Retinal pigment epithelial cell (primary cell): ENCODE measurements at regions not wholly inside any gene's neighbourhood (a gene's known extent, or its start where the extent isn't known, plus 50 kb on each side); places are given as distances from the start of the nearest gene placed in this dataset.
"Not testable (repeated sequence)": the region's sequence is repeated elsewhere in the genome, so short reads cannot be mapped to it uniquely, and the experiment has no call there.

Source experiments
- DNase-seq: peaks from one replicate; pipeline ENCODE4 v3.0.0-alpha.2; 2010; ENCODE audit warnings: low read depth
- H3K4me3 ChIP-seq: 2 replicates; pipeline ENCODE4 v1.5.1; 2011; ENCODE audit warnings: mild to moderate bottlenecking, low read length, control low read depth, moderate library complexity
- TF ChIP-seq, protein P1 (sequence below): conservative IDR thresholded peaks from 2 replicates; pipeline ENCODE4 v1.5.1; 2011; ENCODE audit warnings: low read depth, low read length, control low read depth, inconsistent platforms

DNA sequence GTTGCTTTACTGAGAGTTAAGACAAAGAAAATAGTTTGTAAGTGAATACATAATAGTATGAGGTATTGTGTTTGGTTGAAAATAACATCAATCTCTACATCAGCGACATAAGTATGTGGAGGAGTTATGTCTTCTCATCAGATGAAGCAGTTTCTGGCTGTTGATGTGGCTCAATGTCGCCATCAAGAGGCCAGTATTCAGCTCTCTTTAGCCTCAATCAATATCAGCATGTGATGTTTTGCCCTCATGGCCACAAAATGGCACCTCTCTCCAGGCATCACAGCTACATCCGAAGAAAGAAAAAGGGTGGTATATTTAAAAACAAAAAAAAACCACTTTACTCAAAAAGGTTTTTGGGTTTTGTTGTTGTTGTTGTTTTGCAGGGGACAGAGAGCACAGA is 302.3 kb upstream of the TMEM132C start:
- H3K4me3 ChIP-seq: no peak overlapping the region
- DNase-seq: peak; percentile 2
- TF ChIP-seq, protein P1, sequence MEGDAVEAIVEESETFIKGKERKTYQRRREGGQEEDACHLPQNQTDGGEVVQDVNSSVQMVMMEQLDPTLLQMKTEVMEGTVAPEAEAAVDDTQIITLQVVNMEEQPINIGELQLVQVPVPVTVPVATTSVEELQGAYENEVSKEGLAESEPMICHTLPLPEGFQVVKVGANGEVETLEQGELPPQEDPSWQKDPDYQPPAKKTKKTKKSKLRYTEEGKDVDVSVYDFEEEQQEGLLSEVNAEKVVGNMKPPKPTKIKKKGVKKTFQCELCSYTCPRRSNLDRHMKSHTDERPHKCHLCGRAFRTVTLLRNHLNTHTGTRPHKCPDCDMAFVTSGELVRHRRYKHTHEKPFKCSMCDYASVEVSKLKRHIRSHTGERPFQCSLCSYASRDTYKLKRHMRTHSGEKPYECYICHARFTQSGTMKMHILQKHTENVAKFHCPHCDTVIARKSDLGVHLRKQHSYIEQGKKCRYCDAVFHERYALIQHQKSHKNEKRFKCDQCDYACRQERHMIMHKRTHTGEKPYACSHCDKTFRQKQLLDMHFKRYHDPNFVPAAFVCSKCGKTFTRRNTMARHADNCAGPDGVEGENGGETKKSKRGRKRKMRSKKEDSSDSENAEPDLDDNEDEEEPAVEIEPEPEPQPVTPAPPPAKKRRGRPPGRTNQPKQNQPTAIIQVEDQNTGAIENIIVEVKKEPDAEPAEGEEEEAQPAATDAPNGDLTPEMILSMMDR: peak; percentile 56

DNA sequence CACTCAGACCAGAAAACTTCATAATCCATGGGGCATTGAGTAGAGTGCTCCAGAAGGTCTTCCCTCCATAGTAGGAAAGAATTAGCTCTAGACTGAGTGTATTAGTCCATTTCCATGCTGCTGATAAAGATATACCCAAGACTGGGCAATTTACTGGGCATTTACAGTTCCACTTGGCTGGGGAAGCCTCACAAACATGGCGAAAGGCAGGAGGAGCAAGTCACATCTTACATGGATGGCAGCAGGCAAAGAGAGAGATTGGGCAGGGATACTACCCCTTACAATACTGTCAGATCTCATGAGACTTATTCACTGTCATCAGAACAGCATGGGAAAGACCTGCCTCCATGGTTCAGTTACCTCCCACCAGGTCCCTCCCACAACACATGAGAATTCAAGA is 300.6 kb upstream of the TMEM132C start:
- TF ChIP-seq, protein P1: no peak
- DNase-seq: no peak
- no peak overlapping the region for H3K4me3 ChIP-seq

DNA sequence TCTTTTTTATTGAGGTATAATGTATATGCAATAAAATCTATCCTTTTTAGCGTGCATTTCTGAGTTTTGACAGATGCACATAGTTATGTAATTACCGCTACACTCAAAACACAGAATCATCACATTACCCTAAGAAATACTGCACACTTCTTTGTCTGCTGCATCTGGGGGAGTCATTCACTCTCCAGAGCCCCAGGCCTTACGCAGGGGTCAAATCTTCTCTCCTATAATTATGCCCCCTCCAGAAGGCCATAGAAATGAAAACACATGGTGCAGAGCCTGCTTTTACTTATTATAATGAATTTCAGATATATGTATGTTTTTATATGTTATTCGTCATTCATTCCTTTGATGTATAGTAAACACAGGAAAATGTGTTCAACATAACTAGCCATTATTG is 296.5 kb upstream of the TMEM132C start:
- DNase-seq: no peak
- H3K4me3 ChIP-seq: no peak overlapping the region
- TF ChIP-seq, protein P1: no peak

DNA sequence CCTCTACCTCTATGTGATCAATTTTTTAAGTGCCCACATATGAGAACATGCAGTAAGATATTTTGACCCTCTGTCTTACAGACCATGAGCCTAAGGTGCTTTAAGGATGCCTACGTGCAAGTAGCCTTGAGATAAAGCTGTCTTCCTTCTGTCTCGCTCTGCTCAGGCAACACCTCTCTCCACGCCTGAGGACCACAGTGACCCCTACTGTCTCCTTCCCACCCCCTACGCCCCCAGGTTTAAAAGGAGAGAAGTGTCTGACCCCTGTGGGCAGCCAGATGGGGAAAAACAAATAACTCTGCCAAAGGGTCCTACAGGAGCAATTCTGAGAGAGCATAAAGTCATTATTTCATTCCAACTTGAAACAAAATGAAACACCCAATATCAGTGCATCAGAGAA is 286.4 kb upstream of the TMEM132C start:
- TF ChIP-seq, protein P1: no peak
- H3K4me3 ChIP-seq: no peak overlapping the region

DNA sequence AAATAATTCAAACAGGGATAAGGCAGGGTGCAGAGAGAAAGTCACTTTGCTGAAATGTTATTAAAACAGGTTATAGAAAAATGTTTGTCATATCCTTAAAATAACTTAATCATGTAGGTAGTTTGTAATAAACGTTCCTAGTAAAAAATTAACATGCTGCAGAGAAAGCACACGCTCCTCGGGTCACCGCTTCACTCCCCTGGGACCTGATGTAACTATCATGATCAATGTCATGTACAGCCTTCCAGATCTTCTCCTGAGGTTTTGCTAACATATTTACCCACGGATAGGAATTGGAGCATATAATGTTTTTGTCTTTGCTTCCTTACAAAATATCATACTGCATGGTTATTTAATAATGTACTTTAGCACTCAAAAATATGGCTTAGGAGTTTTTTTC is 285.1 kb upstream of the TMEM132C start:
- TF ChIP-seq, protein P1: no peak
- no peak overlapping the region for H3K4me3 ChIP-seq
- no peak for DNase-seq

More for the DNA sequence above, 286.4 kb upstream of the TMEM132C start:
- no peak for DNase-seq

DNA sequence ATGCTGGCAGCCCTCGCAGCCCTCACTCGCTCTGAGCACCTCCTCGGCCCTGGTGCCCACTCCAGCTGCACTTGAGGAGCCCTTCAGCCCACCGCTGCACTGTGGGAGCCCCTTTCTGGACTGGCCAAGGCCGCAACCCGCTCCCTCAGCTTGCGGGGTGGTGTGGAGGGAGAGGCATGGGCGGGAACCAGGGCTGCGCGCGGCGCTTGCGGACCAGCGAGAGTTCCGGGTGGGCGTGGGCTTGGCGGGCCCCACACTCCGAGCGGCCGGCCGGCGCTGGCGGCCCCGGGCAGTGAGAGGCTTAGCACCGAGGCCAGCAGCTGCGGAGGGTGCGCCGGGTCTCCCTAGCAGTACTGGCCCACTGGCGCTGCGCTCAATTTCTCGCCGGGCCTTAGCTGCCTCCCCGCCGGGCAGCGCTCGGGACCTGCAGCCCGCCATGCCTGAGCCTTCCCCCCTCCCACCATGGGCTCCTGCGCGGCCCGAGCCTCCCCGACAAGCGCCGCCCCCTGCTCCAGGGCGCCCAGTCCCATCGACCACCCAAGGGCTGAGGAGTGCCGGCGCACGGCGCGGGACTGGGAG is 283.7 kb upstream of the TMEM132C start:
- not testable (repeated sequence) for DNase-seq, H3K4me3 ChIP-seq

DNA sequence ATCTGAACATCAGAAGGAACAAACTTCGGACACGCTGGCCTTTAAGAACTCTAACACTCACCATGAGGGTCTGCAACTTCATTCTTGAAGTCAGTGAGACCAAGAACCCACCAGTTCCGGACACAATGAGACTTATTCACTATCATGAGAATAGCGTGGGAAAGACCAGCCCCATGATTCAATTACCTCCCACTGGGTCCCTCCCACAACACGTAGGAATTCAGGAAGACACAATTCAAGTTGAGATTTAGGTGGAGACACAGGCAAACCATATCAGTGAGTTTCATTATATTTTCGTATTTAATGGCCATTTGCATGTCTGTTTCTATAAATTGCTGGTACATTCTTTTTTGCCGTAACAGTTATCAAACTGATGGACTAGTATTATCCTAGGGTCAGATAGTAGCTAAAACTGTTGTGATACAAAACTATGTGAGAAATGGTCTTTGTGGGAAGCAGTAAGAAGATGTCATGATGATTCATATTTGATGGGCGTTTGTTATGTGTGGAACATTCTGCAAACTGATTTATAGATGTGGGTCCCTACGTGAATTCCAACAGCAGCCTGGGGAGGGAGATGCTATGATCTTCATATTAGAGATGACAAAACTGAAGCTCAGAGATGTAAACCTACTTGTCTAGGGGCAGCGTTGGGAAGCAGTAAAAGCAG is 282.4 kb upstream of the TMEM132C start:
- H3K4me3 ChIP-seq: no peak overlapping the region
- DNase-seq: no peak
- TF ChIP-seq, protein P1: no peak
